ENCODE measurements at regions not wholly inside any gene's neighbourhood (a gene's known extent, or its start where the extent isn't known, plus 50 kb on each side); places are given as distances from the start of the nearest gene placed in this dataset.

- H3K9me3 ChIP-seq (ENCODE audit: insufficient read depth, low read depth, low read length): no peaks in the 10 kb centered on the region
- no peaks in the 10 kb centered on the region for H4K20me1 ChIP-seq (ENCODE audit: insufficient read depth, low read length, poor library complexity, severe bottlenecking)
- H3K9ac ChIP-seq (ENCODE audit: low read depth, low read length, poor library complexity, severe bottlenecking): peak overlapping the region; percentile 2
- H3K4me2 ChIP-seq (ENCODE audit: low read depth, low read length, poor library complexity, severe bottlenecking): peak overlapping the region; percentile 60
- TF ChIP-seq EZH2phosphoT487 (IDR thresholded peaks at IDR 0.05; ENCODE audit: borderline replicate concordance) (no peak), CTCF (conservative IDR thresholded peaks at IDR 0.05; ENCODE audit: low read length) (no peak)
- H3K79me2 ChIP-seq (ENCODE audit: insufficient read depth, low read length): no peaks in the 10 kb centered on the region
- H3K4me3 ChIP-seq (ENCODE audit: low read length, poor library complexity, severe bottlenecking): peak overlapping the region; percentile 51
- H2AFZ ChIP-seq (ENCODE audit: low read length): 0 out of 2 replicates have a peak overlapping the region, but pooled peaks have one; percentile 35
- peaks cover 41% of the 10 kb centered on the region for H3K4me1 ChIP-seq (ENCODE audit: insufficient read depth, low read length, poor library complexity, severe bottlenecking)
- H3K27me3 ChIP-seq (ENCODE audit: insufficient read depth, low read length, poor library complexity, severe bottlenecking): no peaks in the 10 kb centered on the region
- H3K36me3 ChIP-seq (ENCODE audit: insufficient read depth, low read length): no peaks in the 10 kb centered on the region
- no peaks in the 10 kb centered on the region; the same call in 1 of the 2 replicates for H3F3A ChIP-seq (ENCODE audit: low read depth)
- no peaks in the 10 kb centered on the region for H3K9me2 ChIP-seq (replicated peaks; ENCODE audit: low read depth, low read length)
These were observed 322.8 kb downstream of the RAP2B start for GRCh38 chr3:153484842-153485241.

- H3K9me2 ChIP-seq (replicated peaks; ENCODE audit: low read depth, low read length): no peaks in the 10 kb centered on the region
- H4K20me1 ChIP-seq (ENCODE audit: insufficient read depth, low read length, poor library complexity, severe bottlenecking): no peaks in the 10 kb centered on the region
- no peaks in the 10 kb centered on the region for H3F3A ChIP-seq (ENCODE audit: low read depth)
- no peaks in the 10 kb centered on the region for H3K79me2 ChIP-seq (ENCODE audit: insufficient read depth, low read length)
- no peaks in the 10 kb centered on the region for H3K36me3 ChIP-seq (ENCODE audit: insufficient read depth, low read length)
- no peaks in the 10 kb centered on the region for H3K4me1 ChIP-seq (ENCODE audit: insufficient read depth, low read length, poor library complexity, severe bottlenecking)
- TF ChIP-seq EZH2phosphoT487 (IDR thresholded peaks at IDR 0.05; ENCODE audit: borderline replicate concordance) (no peak), CTCF (conservative IDR thresholded peaks at IDR 0.05; ENCODE audit: low read length) (no peak)
- H3K4me2 ChIP-seq (ENCODE audit: low read depth, low read length, poor library complexity, severe bottlenecking): peak overlapping the region; percentile 32
- no peak overlapping the region for H3K4me3 ChIP-seq (ENCODE audit: low read length, poor library complexity, severe bottlenecking)
- H3K27me3 ChIP-seq (ENCODE audit: insufficient read depth, low read length, poor library complexity, severe bottlenecking): no peaks in the 10 kb centered on the region
- no peak overlapping the region for H3K9ac ChIP-seq (ENCODE audit: low read depth, low read length, poor library complexity, severe bottlenecking)
- peak overlapping the region; percentile 85 for H2AFZ ChIP-seq (ENCODE audit: low read length)
- H3K9me3 ChIP-seq (ENCODE audit: insufficient read depth, low read depth, low read length): no peaks in the 10 kb centered on the region
These were observed 333.4 kb downstream of the RAP2B start for GRCh38 chr3:153495422-153495821.

- Histone ChIP-seq H4K20me1 (ENCODE audit: insufficient read depth, low read length, poor library complexity, severe bottlenecking) (no peaks in the 10 kb centered on the region), H3K9ac (ENCODE audit: low read depth, low read length, poor library complexity, severe bottlenecking) (no peak overlapping the region), H3K36me3 (ENCODE audit: insufficient read depth, low read length) (no peaks in the 10 kb centered on the region), H3K27me3 (ENCODE audit: insufficient read depth, low read length, poor library complexity, severe bottlenecking) (no peaks in the 10 kb centered on the region), H3K79me2 (ENCODE audit: insufficient read depth, low read length) (no peaks in the 10 kb centered on the region), H3K9me2 (replicated peaks; ENCODE audit: low read depth, low read length) (no peaks in the 10 kb centered on the region), H3K4me3 (ENCODE audit: low read length, poor library complexity, severe bottlenecking) (no peak overlapping the region), H3K9me3 (ENCODE audit: insufficient read depth, low read depth, low read length) (no peaks in the 10 kb centered on the region), H2AFZ (ENCODE audit: low read length) (no peak overlapping the region), H3F3A (ENCODE audit: low read depth) (no peaks in the 10 kb centered on the region), H3K4me2 (ENCODE audit: low read depth, low read length, poor library complexity, severe bottlenecking) (no peak overlapping the region), H3K4me1 (ENCODE audit: insufficient read depth, low read length, poor library complexity, severe bottlenecking) (no peaks in the 10 kb centered on the region)
- TF ChIP-seq EZH2phosphoT487 (IDR thresholded peaks at IDR 0.05; ENCODE audit: borderline replicate concordance) (no peak), CTCF (conservative IDR thresholded peaks at IDR 0.05; ENCODE audit: low read length) (no peak)
These were observed 340.7 kb downstream of the RAP2B start for GRCh38 chr3:153502682-153503081.
